ENCODE measurements at regions not wholly inside any gene's neighbourhood (a gene's known extent, or its start where the extent isn't known, plus 50 kb on each side); places are given as distances from the start of the nearest gene placed in this dataset.

DNA sequence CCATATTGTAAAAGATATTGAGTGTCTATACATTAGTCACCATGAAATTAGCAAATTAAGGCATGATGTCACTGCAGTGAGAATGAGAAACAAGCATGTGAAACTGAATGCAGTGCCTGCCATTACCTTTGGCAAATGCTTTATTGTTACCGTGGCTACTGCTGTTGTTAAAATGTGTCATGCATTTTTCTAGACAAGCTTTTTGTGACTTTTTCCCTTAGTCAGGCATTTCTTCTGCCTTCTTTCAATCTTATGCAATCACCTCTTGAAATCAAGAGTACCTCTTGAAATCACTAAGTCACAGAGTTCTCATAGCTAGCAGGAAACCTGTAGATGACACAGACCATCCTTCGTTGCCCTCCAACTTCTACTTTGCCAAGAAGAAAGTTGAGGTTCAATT is 461.7 kb upstream of the TENM4 start:
- DNase-seq, result peak; percentile 65

DNA sequence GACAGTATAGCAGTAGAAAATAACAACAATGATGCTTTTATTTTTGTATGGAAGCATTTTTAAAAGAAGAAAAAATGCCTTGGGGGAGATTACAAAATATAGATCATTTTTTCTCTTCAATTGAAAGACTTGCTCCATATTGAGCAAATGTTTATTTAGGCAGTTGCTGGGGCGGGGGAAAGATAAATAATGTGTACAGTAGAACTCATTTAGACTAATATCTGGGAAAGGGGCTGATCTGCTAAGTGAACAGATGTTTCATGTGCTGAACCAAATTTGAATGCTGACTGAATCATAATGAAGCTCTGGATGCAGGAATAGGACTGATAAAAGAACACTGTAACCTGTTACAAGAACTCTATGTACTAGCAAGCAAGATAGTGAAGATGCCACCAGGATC is 457.1 kb upstream of the TENM4 start:
- no peak for DNase-seq

DNA sequence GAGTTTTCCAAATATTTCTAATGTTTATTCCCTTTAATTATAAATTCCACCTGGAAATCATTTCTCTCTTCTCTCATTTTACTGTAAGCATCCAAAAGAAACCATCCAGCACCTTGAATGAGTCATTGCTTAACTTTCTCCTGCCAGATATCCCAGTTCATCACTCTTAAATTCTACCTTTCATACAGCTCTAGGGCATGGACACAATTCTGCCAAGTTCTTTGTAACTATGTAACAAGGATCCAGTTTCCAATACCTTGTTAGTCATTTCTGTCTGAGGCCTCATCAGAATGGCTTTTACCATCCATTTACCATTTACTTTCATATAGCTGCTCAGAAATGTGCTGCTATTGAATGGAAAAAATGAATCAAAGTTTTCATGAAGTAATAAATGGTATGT is 455.4 kb upstream of the TENM4 start:
- DNase-seq, result no peak

DNA sequence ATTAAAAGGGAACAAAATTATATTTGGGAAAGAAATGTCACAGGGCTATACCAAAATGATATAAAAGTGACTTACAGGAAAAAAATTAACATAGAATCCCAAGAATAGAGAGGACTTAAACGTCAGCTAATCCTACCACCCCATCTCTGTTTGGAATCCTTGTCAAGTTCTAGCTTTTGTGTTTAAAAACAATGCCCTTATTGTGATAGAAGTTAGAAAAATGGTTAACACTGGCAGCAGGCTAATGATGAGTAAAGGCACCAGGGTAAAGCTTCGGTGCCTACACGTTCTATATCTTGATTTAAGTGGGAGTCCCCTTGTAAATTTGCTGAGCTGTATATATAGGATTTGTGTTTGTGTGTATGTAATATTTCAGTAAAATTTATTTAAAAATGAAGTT is 453.3 kb upstream of the TENM4 start:
- DNase-seq, result no peak

DNA sequence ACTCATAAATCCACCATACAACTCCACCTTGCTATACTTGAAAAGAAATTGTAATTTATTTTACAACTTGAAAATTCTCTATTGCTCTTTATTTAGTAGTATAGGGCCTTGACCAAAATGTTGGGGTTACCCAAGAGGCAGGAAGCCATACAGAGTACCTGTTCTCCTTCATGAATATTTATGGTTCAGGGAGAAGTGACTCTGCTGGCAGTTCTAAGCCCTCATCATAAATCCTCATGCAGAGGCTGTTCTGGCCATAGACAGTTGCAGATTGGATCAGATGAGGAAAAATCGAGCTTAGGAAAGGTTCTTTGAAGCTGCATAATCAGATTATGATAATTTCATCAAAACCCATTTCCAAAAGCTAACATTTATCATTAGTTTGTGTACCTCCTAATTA is 449.4 kb upstream of the TENM4 start:
- DNase-seq, result no peak

DNA sequence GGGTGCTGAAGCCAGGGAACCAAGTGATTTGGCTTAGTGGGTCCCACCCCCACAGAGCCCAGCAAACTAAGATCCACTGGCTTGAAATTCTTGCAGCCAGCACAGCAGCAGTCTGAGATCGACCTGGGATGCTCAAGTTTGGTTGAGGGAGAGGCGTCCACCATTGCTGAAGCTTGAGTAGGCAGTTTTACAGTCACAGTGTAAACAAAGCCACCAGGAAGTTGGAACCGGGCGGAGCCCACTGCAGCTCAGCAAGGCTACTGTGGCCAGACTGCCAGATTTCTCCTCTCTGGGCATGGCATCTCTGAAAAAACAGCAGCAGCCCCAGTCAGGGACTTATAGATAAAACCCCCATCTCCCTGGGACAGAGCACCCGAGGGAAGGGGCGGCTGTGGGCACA is 424.1 kb upstream of the TENM4 start:
- DNase-seq, result peak; percentile 89

DNA sequence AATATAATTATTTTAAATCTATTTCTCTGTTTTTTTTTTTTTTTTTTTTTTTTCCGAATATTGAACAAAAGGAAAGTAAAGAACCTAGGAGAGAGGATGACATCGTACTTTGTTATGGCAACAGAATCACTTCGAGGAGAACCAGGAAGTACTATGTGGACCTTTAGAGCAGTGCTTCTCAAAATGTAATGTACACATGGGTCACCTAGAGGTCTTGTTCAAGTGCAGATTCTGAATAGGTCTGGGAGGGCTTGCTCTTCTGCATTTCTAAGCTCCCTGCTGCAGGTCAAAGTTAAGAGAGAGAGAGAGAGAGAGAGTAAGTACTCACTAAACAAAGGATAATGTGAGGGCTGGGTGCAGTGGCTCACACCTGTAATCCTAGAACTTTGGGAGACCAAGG is 419.5 kb upstream of the TENM4 start:
- DNase-seq, result peak; percentile 96

DNA sequence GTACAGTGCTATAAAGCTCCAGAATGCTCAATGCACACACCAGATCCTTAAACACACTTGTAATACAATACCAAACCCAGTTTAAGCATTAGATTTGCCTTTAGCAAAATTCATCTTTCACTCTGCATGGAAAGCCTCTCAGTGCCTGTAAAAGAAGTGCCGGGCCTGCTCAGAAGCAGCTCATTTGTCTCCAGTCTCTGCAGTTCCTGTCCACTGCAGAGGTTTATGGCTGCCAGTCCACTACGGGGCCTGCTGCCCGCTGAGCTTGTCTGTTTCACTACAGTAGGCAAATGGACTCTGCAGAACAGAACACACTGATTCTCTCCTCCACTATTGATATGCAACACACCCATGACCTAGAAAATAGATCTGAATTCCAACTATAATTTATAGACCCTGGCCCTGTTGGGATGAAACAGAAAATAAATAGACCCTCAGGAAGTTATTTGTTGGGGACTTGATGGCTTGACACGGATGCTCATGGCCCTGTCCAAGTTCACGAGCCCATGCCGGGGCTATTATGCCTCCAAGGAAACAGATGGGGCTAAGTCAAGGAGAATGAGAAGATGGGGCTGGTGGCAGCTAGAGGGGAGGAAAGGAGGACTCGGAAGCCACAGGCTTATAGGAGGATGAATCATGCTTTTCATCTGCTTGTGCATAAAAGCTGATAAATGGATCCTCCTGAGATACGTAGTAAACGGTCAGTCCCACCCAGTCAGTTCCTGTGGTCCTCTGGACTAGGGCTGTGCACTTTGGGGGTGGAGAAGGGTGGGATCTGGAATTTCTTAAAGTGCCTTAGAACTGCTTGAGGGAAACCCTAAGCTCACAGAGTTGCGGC is 416.8 kb upstream of the TENM4 start:
- DNase-seq, result no peak

DNA sequence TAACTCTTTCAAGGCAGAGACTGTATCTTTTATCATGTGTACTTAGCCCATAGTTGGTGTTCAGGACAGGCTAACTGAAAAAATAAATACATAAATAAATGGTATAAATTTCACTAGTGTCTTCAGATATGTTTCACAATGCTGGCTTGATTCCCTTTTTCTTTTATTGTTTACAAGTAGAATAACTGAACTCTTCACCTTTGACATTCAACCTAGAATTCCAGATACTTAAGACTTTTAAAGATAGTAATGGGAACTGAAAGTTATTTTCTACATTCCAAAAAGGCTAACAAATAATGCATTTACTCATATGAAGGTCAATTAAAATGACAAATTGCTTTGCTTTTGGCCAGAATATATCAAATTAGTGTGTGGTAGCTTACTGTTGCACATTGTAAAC is 411.3 kb upstream of the TENM4 start:
- no peak for DNase-seq

DNA sequence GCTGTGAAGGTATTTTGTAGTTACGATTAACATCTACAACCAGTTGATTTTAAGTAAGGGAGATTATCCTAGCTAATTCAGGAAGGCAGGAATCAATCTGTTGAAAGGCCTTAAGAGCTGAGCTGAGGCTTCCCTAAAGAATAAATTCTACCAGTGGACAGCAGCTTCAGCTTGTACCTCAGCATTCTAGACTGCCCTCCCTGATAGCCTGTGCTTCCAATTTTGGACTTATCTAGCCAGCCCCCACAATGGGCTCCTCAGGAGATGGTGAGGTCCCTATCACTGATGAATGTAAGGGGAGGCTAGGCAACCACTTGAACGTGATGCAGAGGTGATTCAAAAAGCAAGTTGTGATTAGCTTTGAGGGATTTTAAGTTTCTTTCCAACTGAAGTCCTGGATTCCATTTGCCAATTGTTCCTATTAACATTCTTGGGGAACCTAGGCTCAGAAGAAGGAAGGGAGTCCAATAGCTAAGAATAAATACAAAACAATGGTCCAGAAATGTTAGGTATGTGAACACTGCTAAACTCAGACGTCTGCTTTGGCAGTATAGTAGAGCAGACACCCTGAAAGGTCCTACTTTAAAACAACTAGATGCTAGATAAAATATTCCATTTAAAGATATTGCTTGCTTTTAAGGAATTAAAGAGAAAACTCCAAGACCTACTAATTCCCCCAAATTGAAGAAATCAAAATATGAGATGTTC is 404.3 kb upstream of the TENM4 start:
- no peak for DNase-seq

DNA sequence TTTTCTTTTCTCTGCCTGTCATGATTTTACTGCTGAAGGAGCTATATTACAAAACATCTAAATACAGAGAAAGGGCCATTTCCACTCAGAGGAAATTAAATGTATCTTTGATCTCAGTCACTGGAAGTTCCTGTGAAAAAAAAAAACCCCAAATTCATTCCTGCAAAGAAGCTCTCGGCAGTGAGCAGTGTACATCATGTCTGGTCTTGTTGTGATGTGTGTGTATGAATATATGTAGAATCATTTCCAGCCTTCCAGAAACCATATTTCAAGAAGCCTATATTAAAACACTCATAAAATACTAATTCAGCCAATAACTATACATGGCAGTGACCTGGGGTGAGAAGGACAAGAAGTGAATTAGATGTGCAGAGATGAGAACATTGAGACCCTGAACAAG is 393.2 kb upstream of the TENM4 start:
- no peak for DNase-seq

DNA sequence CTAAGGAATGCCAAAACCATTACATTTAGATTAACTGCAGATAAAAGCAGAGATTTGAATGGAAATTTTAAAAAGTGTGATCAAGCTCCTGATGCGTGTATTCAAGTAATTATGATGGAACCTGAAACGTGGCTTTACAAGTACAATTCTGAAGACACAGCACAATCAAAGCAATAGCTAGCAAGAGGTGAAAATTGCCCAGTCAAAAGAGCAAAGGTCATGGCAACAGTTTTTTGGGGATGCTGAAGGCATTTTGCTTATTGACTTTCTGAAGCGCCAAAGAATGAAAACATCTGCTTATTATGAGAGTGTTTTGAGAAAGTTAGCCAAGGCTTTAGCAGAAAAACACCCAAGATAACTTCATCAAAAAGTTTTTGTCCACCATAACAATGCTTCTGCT is 389.6 kb upstream of the TENM4 start:
- no peak for DNase-seq

DNA sequence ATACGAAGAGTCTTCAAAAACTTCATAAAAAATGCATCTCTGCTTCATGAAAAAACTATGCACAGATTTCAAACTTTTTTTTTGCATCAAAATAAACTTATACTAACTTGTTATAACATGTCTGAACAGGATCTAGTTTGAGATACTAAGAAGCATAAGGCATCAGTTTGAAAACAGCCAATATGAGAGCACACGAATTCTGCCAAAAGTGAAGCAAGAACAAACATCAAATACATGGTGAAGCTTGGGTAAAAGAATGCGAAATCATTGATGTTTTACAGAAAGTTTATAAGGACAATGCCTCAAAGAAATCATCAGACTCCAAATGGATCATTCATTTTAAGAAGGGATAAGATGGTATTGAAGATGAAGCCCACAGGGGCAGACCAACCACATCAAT is 389.1 kb upstream of the TENM4 start:
- no peak for DNase-seq

DNA sequence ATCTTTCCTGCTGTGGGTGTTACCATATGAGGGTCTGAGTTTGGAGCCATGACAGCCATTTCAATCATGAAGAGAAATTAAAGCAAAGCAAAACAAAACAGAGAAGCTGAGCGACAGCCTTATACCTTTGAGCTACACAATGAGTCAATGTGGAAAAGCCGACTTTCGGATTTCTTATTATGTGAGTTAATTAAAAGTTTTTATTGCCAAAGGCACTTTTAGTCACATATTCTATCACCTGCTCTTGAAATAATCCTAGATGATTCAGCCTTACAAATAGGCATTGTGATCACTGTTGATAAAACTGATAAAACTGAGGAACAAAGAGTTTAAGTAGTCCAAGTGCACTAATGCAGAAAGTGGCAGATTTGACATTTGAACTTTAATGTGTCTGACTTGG is 381.9 kb upstream of the TENM4 start:
- no peak for DNase-seq

DNA sequence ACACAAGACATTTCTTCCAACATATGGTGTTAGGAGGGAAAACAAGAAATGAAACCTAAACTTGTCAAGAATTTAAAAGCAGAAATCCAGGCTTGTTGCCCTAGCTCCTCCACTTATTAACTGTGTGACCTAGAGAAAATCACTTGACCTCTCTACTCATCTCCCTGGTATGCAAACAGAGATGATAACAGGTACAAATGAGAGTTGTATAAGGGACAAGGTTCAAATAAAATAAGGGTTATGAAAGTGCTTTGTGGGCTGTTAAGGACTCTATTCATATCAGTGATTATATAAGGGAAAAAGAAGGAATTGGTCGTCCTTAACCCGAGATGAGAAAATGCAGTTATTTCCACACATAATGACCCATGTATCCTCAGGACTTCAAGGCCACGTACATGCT is 372.7 kb upstream of the TENM4 start:
- peak; percentile 43 for DNase-seq

DNA sequence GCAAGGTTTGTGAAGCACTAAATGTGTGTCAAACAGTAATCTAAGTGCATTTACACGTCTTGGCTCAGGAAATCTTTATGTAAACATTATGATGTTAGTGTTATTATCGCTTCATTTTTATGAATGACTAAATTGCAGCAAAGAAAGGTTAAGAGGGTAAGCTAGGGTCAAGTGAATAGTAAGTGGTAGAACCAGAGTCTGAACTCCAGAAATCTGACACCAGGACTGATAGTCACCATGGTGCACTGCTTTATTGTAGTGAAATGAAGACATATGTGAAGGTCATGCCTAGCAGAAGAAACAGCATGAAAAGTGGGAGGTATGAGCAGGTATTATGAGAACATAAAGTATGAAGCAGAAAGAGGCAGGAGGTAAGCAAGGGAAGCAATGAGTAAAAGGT is 368.7 kb upstream of the TENM4 start:
- DNase-seq, result peak; percentile 92

DNA sequence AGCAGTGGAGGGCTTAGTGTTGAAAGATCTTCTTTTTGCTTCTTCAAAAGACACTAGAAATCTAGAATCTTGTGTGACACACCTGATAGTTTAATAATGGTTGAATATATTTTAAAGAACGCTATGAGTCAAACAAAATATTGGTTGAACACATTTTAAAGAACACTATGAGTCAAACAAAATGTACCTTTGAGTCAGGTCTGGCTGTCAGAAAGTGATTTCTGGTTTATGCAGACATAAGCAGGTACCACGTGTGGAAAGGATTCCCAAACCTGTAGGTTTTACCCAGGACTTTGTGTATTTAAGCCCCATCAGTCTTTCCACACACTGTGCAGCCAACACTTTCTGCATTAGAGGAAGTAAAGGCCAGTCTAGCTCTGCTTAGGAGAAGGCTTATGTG is 366.7 kb upstream of the TENM4 start:
- peak; percentile 20 for DNase-seq

DNA sequence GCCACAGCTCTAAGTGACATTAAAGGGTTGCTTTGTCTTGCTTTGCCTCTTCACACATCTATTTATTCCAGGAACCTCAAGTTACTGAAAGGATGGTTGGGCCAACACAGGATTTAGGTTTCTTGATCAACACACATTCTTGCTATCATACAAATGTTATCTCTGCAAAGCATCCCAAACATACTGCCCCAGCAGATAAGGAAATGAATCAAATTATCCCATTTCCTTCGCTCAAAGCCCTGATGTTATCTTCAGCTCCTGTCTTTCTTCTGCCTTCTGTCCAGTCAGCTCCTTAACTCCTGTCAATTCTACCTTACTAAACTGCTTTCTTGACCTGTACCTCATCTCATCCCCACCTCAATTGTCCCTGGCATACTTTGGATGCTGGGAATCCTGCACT is 355.9 kb upstream of the TENM4 start:
- DNase-seq, result no peak

DNA sequence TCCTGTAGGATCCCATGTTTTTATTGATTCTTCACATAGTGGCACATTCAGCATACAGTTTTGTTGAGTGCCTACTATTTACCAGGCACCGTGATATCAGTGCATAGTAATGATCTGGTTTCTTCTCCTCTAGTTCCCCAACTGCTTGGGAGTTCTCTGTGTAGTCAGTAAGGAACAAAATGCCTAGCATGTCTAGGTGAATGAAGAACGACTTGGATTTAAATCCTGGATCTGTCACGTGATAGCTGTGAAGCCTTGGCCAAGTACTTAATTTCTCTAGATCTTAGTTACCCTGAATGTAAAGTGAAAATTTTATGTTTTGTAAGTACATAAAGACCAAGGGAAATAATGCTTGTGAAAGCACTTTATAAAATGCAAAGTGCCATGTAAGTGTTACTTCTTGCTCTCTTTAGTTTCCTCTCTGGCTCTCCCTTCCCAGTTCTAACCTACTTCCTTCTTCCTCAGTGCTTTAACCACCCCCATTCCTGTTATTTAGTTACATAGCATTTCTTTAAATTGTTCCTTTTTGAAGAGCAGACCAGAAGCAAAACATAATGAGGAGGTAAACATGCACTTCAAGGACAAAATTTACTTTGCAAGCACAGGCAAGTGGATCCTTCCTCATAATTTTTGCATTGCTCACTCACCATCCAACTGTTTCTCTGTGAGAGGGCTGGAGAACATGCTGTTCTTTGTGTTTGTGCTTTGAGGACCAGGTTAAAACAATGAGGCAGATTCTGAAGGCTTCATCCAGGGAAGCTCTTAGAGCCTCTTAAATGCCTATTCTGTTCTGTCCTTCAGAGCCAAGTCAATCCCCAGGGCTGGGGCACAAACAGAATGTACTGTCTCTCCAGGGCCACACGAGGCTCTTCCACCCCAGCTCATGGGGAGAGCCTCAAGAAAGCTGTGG is 353.9 kb upstream of the TENM4 start:
- DNase-seq, result peak; percentile 77

DNA sequence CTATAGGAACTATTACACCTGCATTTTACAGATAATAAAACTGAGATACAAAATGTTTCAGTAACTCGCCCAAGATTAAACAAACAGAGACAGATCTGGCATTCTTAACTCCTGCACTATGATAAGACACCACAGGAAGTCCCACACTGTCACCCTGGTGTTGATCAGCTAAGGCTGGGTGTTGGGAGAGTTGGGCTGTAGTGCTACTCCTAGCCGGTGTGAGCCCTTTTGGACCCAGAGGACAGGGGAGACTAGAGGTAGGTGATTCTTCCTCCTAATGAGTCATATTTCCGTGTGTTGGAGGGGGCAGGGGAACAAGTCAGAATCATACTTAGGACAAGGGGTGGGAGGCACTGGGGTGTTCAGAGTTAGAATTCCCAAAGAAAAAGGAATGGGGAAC is 353.2 kb upstream of the TENM4 start:
- DNase-seq, result peak; percentile 47

DNA sequence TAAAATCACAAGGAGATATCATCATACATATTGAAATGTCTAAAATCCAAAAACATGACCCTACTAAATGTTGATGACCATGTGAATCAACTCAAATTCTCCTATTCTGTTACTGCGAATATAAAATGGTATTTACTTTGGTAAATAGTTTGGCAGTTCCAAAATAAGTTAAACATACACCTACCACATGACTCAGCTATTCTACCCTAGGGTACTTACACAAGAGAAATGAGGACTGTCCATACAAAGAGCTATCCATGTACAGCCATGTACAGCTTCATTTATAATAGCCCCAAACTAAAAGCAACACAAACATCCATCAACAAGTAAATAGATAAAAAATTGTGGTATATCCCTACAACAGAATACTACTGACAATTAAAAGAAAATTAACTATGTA is 346.1 kb upstream of the TENM4 start:
- no peak for DNase-seq

DNA sequence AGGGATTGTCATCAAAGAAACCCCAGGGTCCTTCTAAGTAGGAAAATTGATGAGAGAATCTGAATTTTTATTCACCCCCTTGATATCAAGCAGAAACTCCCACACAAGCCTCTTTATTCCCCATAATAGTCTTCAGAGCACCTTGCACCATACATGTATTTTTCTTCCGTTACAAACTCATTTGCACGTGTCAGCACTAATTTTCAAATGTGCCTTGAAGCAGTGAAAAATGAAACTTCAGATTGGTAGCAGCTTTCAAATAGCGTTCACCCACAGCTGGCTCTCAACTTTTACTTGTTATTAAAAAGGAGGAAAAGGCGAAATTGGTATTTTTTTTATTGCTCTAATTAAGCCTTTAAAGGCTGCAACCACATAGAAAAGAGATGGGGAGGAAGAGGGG is 343.0 kb upstream of the TENM4 start:
- no peak for DNase-seq

DNA sequence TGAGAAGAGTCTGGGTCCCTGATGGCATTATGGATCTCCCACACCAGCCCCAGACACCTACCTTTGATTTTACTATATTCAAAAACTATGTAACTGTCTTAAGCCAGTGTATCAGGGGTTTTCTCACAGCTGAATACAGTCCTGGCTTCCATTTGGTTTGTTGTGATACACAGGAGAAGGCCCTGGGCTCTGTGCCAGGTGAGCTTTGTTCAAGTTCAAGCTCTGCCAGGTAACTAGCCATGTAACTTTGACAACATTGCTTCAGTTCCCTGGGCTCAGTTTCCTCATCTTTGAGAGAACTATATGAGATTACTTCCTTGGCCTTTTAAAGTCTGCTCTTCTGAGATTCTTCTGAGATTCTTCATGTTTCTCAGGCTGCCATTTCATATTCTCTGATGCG is 327.5 kb upstream of the TENM4 start:
- DNase-seq, result peak; percentile 40

Data from DMS53 (cell line).